Keratinocyte (primary cell): ENCODE measurements at regions not wholly inside any gene's neighbourhood (a gene's known extent, or its start where the extent isn't known, plus 50 kb on each side); places are given as distances from the start of the nearest gene placed in this dataset.

ENCODE experiments used
- DNase-seq: peaks from one replicate; pipeline ENCODE4 v3.0.0-alpha.2; 2011; ENCODE audit warnings: low read depth, missing footprints, low spot score
- FAIRE-seq: peaks from 2 replicates; lab custom pipeline; 2011; peaks lifted over from hg19 to GRCh38; lab: Jason Lieb, UNC
- H2AFZ ChIP-seq: 2 replicates; pipeline ENCODE4 v1.6.0; 2012; ENCODE audit warnings: low read length, control low read depth, inconsistent platforms; ENCODE audit not compliant: control insufficient read depth
- H3K27ac ChIP-seq: 2 replicates; pipeline ENCODE4 v1.5.1; 2011; ENCODE audit warnings: low read length; ENCODE audit not compliant: control insufficient read depth, insufficient read depth
- H3K27me3 ChIP-seq: 3 replicates; pipeline ENCODE4 v1.6.0; 2011; ENCODE audit warnings: low read length; ENCODE audit not compliant: control insufficient read depth, insufficient read depth; ENCODE audit errors: extremely low read depth
- H3K36me3 ChIP-seq, 2 experiments: 2 replicates in 1 of 2; 3 replicates in 1 of 2; pipeline ENCODE4 v1.5.1; 2011; ENCODE audit warnings: low read length in 2 of 2, mild to moderate bottlenecking in 1 of 2; ENCODE audit not compliant: control insufficient read depth in 2 of 2, insufficient read depth in 2 of 2; ENCODE audit errors: extremely low read depth in 1 of 2
- H3K4me1 ChIP-seq: 3 replicates; pipeline ENCODE4 v1.5.1; 2011; ENCODE audit warnings: low read length; ENCODE audit not compliant: control insufficient read depth, insufficient read depth; ENCODE audit errors: extremely low read depth
- H3K4me2 ChIP-seq: 3 replicates; pipeline ENCODE4 v1.6.0; 2011; ENCODE audit warnings: low read depth, low read length; ENCODE audit not compliant: control insufficient read depth, insufficient read depth; ENCODE audit errors: extremely low read depth
- H3K4me3 ChIP-seq, 3 experiments: fragments of 200-600 bp in 1 of 3; sonication (generic) in 1 of 3; 2 replicates in 2 of 3; 3 replicates in 1 of 3; pipeline ENCODE4 v1.5.1; 2011 to 2016; ENCODE audit warnings: low read length in 3 of 3, mild to moderate bottlenecking in 3 of 3, control low read depth in 2 of 3, inconsistent platforms in 1 of 3, low read depth in 1 of 3, mixed read lengths in 1 of 3, mixed run types in 1 of 3, moderate library complexity in 1 of 3; ENCODE audit not compliant: control insufficient read depth in 2 of 3, insufficient read depth in 2 of 3; ENCODE audit errors: extremely low read depth in 1 of 3
- H3K79me2 ChIP-seq: 2 replicates; pipeline ENCODE4 v1.6.0; 2012; ENCODE audit warnings: low read length; ENCODE audit not compliant: control insufficient read depth, insufficient read depth
- H3K9ac ChIP-seq: 3 replicates; pipeline ENCODE4 v1.6.0; 2011; ENCODE audit warnings: low read length; ENCODE audit not compliant: control insufficient read depth, insufficient read depth; ENCODE audit errors: extremely low read depth
- H3K9me1 ChIP-seq: 3 replicates; pipeline ENCODE4 v1.6.0; 2011; ENCODE audit warnings: low read length; ENCODE audit not compliant: control insufficient read depth, insufficient read depth; ENCODE audit errors: extremely low read depth
- H3K9me3 ChIP-seq: 2 replicates; pipeline ENCODE4 v1.5.1; 2012; ENCODE audit warnings: low read depth, low read length; ENCODE audit not compliant: control insufficient read depth
- H4K20me1 ChIP-seq: 3 replicates; pipeline ENCODE4 v1.6.0; 2011; ENCODE audit warnings: low read length; ENCODE audit not compliant: control insufficient read depth, insufficient read depth; ENCODE audit errors: extremely low read depth
- EZH2 ChIP-seq: IDR thresholded peaks from one replicate; pipeline ENCODE4 v1.6.1; 2012; ENCODE audit warnings: inconsistent platforms, mild to moderate bottlenecking, low read length, moderate library complexity
- dilution Hi-C: fragments of 300-500 bp; cut with MboI; formaldehyde crosslinking; loops from one replicate; pipeline ENCODE4 v1.7.0; 2020; ENCODE audit warnings: low sequenced_read_pairs; ENCODE audit not compliant: extremely low pct_ligation_motif_present
- TF ChIP-seq, protein P1 (sequence below), 3 experiments: IDR thresholded peaks in 1 of 3; conservative IDR thresholded peaks in 1 of 3; optimal IDR thresholded peaks in 1 of 3; 2 replicates in 2 of 3; 3 replicates in 1 of 3; pipeline versions ENCODE3 to v1.5.1; 2011; ENCODE audit warnings: low read length in 3 of 3, mild to moderate bottlenecking in 3 of 3, moderate library complexity in 2 of 3, control low read depth in 1 of 3, inconsistent platforms in 1 of 3; ENCODE audit not compliant: insufficient read depth in 2 of 3; ENCODE audit errors: extremely low read depth in 1 of 3

DNA sequence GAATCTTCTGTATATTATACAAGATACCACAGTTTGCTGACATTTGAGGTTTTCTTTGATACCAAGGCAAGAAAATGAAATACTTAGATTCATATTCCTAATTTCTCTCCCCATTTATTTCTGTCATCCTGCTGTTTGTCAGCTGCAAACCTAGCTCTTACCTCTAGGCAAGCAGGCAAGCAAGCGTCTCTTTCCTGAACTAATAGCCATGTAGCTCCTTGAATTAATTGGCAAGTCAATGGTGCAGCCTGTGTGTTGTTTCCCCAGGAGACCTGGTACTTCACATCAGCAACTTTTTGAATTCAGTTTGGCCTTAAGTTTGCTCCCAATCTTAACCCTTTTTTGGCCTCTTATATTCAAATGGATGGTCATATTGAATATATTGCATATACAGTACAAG lies 573.6 kb upstream of the ARRDC3 start:
- Histone ChIP-seq H3K27ac (no peak overlapping the region), H3K4me2 (no peak overlapping the region), H2AFZ (no peak overlapping the region), H3K36me3 (no peaks in the 10 kb centered on the region), H3K4me3 (no peak overlapping the region), H4K20me1 (no peaks in the 10 kb centered on the region), H3K4me1 (no peaks in the 10 kb centered on the region), H3K9me1 (no peaks in the 10 kb centered on the region), H3K9me3 (no peaks in the 10 kb centered on the region), H3K9ac (no peak overlapping the region), H3K79me2 (no peaks in the 10 kb centered on the region), H3K27me3 (no peaks in the 10 kb centered on the region)
- DNase-seq = no peak
- TF ChIP-seq, protein P1, sequence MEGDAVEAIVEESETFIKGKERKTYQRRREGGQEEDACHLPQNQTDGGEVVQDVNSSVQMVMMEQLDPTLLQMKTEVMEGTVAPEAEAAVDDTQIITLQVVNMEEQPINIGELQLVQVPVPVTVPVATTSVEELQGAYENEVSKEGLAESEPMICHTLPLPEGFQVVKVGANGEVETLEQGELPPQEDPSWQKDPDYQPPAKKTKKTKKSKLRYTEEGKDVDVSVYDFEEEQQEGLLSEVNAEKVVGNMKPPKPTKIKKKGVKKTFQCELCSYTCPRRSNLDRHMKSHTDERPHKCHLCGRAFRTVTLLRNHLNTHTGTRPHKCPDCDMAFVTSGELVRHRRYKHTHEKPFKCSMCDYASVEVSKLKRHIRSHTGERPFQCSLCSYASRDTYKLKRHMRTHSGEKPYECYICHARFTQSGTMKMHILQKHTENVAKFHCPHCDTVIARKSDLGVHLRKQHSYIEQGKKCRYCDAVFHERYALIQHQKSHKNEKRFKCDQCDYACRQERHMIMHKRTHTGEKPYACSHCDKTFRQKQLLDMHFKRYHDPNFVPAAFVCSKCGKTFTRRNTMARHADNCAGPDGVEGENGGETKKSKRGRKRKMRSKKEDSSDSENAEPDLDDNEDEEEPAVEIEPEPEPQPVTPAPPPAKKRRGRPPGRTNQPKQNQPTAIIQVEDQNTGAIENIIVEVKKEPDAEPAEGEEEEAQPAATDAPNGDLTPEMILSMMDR (optimal IDR thresholded peaks at IDR 0.05 in 1 of 3, IDR thresholded peaks at IDR 0.05 in 1 of 3, conservative IDR thresholded peaks at IDR 0.05 in 1 of 3; ENCODE audit: extremely low read depth in 1 of 3, insufficient read depth in 2 of 3, low read length in 3 of 3) = no peak
- TF ChIP-seq EZH2 = no peak
- dilution Hi-C loops = no loop called here
- FAIRE-seq = no peak

DNA sequence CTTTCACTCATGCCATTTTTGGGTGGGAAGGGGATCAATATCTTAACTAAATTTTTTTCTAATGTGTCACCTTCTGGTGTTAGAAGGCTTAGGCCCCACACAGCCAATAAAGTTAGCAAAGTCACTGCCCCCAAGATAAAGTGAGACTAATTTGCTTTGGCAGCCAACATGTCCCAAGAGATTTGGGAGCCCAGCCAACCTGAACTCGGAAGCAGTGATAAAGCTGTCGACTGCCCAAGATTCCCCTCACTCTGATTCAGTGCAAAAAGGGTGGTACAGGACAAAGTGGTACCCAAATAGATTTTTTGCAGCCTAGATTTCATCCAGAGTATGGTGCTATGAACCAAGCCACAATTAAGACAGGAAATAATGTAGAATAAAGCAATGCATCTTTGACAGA lies 572.5 kb upstream of the ARRDC3 start:
- H3K9me1 ChIP-seq = no peaks in the 10 kb centered on the region
- no peaks in the 10 kb centered on the region for H3K79me2 ChIP-seq
- no peak for DNase-seq
- H4K20me1 ChIP-seq = no peaks in the 10 kb centered on the region
- H3K27ac ChIP-seq = no peak overlapping the region
- no peaks in the 10 kb centered on the region for H3K9me3 ChIP-seq
- H3K4me2 ChIP-seq = no peak overlapping the region
- H3K9ac ChIP-seq = no peak overlapping the region
- H3K4me3 ChIP-seq = no peak overlapping the region
- no peaks in the 10 kb centered on the region for H3K27me3 ChIP-seq
- dilution Hi-C loops = no loop called here
- H2AFZ ChIP-seq = no peak overlapping the region
- FAIRE-seq = no peak
- TF ChIP-seq, protein P1 (optimal IDR thresholded peaks at IDR 0.05 in 1 of 3, IDR thresholded peaks at IDR 0.05 in 1 of 3, conservative IDR thresholded peaks at IDR 0.05 in 1 of 3; ENCODE audit: extremely low read depth in 1 of 3, insufficient read depth in 2 of 3, low read length in 3 of 3) = no peak
- TF ChIP-seq EZH2 = no peak
- no peaks in the 10 kb centered on the region for H3K4me1 ChIP-seq
- no peaks in the 10 kb centered on the region for H3K36me3 ChIP-seq
